ENCODE measurements at regions not wholly inside any gene's neighbourhood (a gene's known extent, or its start where the extent isn't known, plus 50 kb on each side); places are given as distances from the start of the nearest gene placed in this dataset.

- Histone ChIP-seq H3K9me3 (ENCODE audit: control insufficient read depth, low read length) (no peaks in the 10 kb centered on the region), H3K4me3 (ENCODE audit: insufficient read depth, low read depth, low read length, poor library complexity, severe bottlenecking) (no peak overlapping the region), H3K27ac (ENCODE audit: insufficient read depth, low read length, poor library complexity, severe bottlenecking) (no peak overlapping the region), H3K36me3 (ENCODE audit: control insufficient read depth, insufficient read depth, low read length) (no peaks in the 10 kb centered on the region), H3K27me3 (replicated peaks; ENCODE audit: control insufficient read depth, insufficient read depth, low read length, poor library complexity, severe bottlenecking) (no peaks in the 10 kb centered on the region), H3K4me1 (ENCODE audit: control insufficient read depth, insufficient read depth, low read length, poor library complexity, severe bottlenecking) (no peaks in the 10 kb centered on the region)
- DNase-seq: no peak
These were observed 465.2 kb upstream of the CITED2 start for GRCh38 chr6:139839506-139840156.

- Histone ChIP-seq H3K27ac (ENCODE audit: insufficient read depth, low read length, poor library complexity, severe bottlenecking) (no peak overlapping the region), H3K27me3 (replicated peaks; ENCODE audit: control insufficient read depth, insufficient read depth, low read length, poor library complexity, severe bottlenecking) (no peaks in the 10 kb centered on the region), H3K4me3 (ENCODE audit: insufficient read depth, low read depth, low read length, poor library complexity, severe bottlenecking) (no peak overlapping the region), H3K4me1 (ENCODE audit: control insufficient read depth, insufficient read depth, low read length, poor library complexity, severe bottlenecking) (no peaks in the 10 kb centered on the region), H3K36me3 (ENCODE audit: control insufficient read depth, insufficient read depth, low read length) (no peaks in the 10 kb centered on the region), H3K9me3 (ENCODE audit: control insufficient read depth, low read length) (no peaks in the 10 kb centered on the region)
- no peak for DNase-seq
These were observed 459.8 kb upstream of the CITED2 start for GRCh38 chr6:139834232-139834631.

- no peaks in the 10 kb centered on the region for H3K9me3 ChIP-seq (ENCODE audit: control insufficient read depth, low read length)
- no peak overlapping the region for H3K27ac ChIP-seq (ENCODE audit: insufficient read depth, low read length, poor library complexity, severe bottlenecking)
- H3K27me3 ChIP-seq (replicated peaks; ENCODE audit: control insufficient read depth, insufficient read depth, low read length, poor library complexity, severe bottlenecking): no peaks in the 10 kb centered on the region
- no peak overlapping the region for H3K4me3 ChIP-seq (ENCODE audit: insufficient read depth, low read depth, low read length, poor library complexity, severe bottlenecking)
- H3K36me3 ChIP-seq (ENCODE audit: control insufficient read depth, insufficient read depth, low read length): no peaks in the 10 kb centered on the region
- no peak for DNase-seq
- no peaks in the 10 kb centered on the region for H3K4me1 ChIP-seq (ENCODE audit: control insufficient read depth, insufficient read depth, low read length, poor library complexity, severe bottlenecking)
These were observed 459.1 kb upstream of the CITED2 start for GRCh38 chr6:139833592-139833991.

GRCh38 chr6:139832493-139833305 lies 458.3 kb upstream of the CITED2 start:
- DNase-seq: no peak
- no peak overlapping the region for H3K27ac ChIP-seq (ENCODE audit: insufficient read depth, low read length, poor library complexity, severe bottlenecking)
- H3K27me3 ChIP-seq (replicated peaks; ENCODE audit: control insufficient read depth, insufficient read depth, low read length, poor library complexity, severe bottlenecking): no peaks in the 10 kb centered on the region
- no peaks in the 10 kb centered on the region for H3K9me3 ChIP-seq (ENCODE audit: control insufficient read depth, low read length)
- no peaks in the 10 kb centered on the region for H3K4me1 ChIP-seq (ENCODE audit: control insufficient read depth, insufficient read depth, low read length, poor library complexity, severe bottlenecking)
- H3K4me3 ChIP-seq (ENCODE audit: insufficient read depth, low read depth, low read length, poor library complexity, severe bottlenecking): no peak overlapping the region
- H3K36me3 ChIP-seq (ENCODE audit: control insufficient read depth, insufficient read depth, low read length): no peaks in the 10 kb centered on the region

- no peak for DNase-seq
- H3K36me3 ChIP-seq (ENCODE audit: control insufficient read depth, insufficient read depth, low read length): no peaks in the 10 kb centered on the region
- H3K4me1 ChIP-seq (ENCODE audit: control insufficient read depth, insufficient read depth, low read length, poor library complexity, severe bottlenecking): no peaks in the 10 kb centered on the region
- H3K9me3 ChIP-seq (ENCODE audit: control insufficient read depth, low read length): no peaks in the 10 kb centered on the region
- no peaks in the 10 kb centered on the region for H3K27me3 ChIP-seq (replicated peaks; ENCODE audit: control insufficient read depth, insufficient read depth, low read length, poor library complexity, severe bottlenecking)
- no peak overlapping the region for H3K27ac ChIP-seq (ENCODE audit: insufficient read depth, low read length, poor library complexity, severe bottlenecking)
- no peak overlapping the region for H3K4me3 ChIP-seq (ENCODE audit: insufficient read depth, low read depth, low read length, poor library complexity, severe bottlenecking)
These were observed 455.1 kb upstream of the CITED2 start for GRCh38 chr6:139829576-139829975.

GRCh38 chr6:139828751-139829519 lies 454.5 kb upstream of the CITED2 start:
- Histone ChIP-seq H3K27ac (ENCODE audit: insufficient read depth, low read length, poor library complexity, severe bottlenecking) (no peak overlapping the region), H3K9me3 (ENCODE audit: control insufficient read depth, low read length) (no peaks in the 10 kb centered on the region), H3K4me1 (ENCODE audit: control insufficient read depth, insufficient read depth, low read length, poor library complexity, severe bottlenecking) (no peaks in the 10 kb centered on the region), H3K36me3 (ENCODE audit: control insufficient read depth, insufficient read depth, low read length) (no peaks in the 10 kb centered on the region), H3K4me3 (ENCODE audit: insufficient read depth, low read depth, low read length, poor library complexity, severe bottlenecking) (no peak overlapping the region), H3K27me3 (replicated peaks; ENCODE audit: control insufficient read depth, insufficient read depth, low read length, poor library complexity, severe bottlenecking) (no peaks in the 10 kb centered on the region)
- no peak for DNase-seq

GRCh38 chr6:139825935-139826374 lies 451.5 kb upstream of the CITED2 start:
- H3K4me1 ChIP-seq (ENCODE audit: control insufficient read depth, insufficient read depth, low read length, poor library complexity, severe bottlenecking): no peaks in the 10 kb centered on the region

GRCh38 chr6:139824864-139825263 lies 450.4 kb upstream of the CITED2 start:
- Histone ChIP-seq H3K9me3 (ENCODE audit: control insufficient read depth, low read length) (no peaks in the 10 kb centered on the region), H3K36me3 (ENCODE audit: control insufficient read depth, insufficient read depth, low read length) (no peaks in the 10 kb centered on the region), H3K4me1 (ENCODE audit: control insufficient read depth, insufficient read depth, low read length, poor library complexity, severe bottlenecking) (no peaks in the 10 kb centered on the region), H3K27me3 (replicated peaks; ENCODE audit: control insufficient read depth, insufficient read depth, low read length, poor library complexity, severe bottlenecking) (no peaks in the 10 kb centered on the region), H3K27ac (ENCODE audit: insufficient read depth, low read length, poor library complexity, severe bottlenecking) (no peak overlapping the region), H3K4me3 (ENCODE audit: insufficient read depth, low read depth, low read length, poor library complexity, severe bottlenecking) (no peak overlapping the region)
- no peak for DNase-seq

More at GRCh38 chr6:139825935-139826374, 451.5 kb upstream of the CITED2 start:
- H3K9me3 ChIP-seq (ENCODE audit: control insufficient read depth, low read length): no peaks in the 10 kb centered on the region
- no peak for DNase-seq
- H3K27me3 ChIP-seq (replicated peaks; ENCODE audit: control insufficient read depth, insufficient read depth, low read length, poor library complexity, severe bottlenecking): no peaks in the 10 kb centered on the region
- no peaks in the 10 kb centered on the region for H3K36me3 ChIP-seq (ENCODE audit: control insufficient read depth, insufficient read depth, low read length)
- H3K27ac ChIP-seq (ENCODE audit: insufficient read depth, low read length, poor library complexity, severe bottlenecking): no peak overlapping the region
- no peak overlapping the region for H3K4me3 ChIP-seq (ENCODE audit: insufficient read depth, low read depth, low read length, poor library complexity, severe bottlenecking)

- Histone ChIP-seq H3K27me3 (replicated peaks; ENCODE audit: control insufficient read depth, insufficient read depth, low read length, poor library complexity, severe bottlenecking) (no peaks in the 10 kb centered on the region), H3K27ac (ENCODE audit: insufficient read depth, low read length, poor library complexity, severe bottlenecking) (no peak overlapping the region), H3K36me3 (ENCODE audit: control insufficient read depth, insufficient read depth, low read length) (no peaks in the 10 kb centered on the region), H3K4me1 (ENCODE audit: control insufficient read depth, insufficient read depth, low read length, poor library complexity, severe bottlenecking) (no peaks in the 10 kb centered on the region), H3K9me3 (ENCODE audit: control insufficient read depth, low read length) (no peaks in the 10 kb centered on the region), H3K4me3 (ENCODE audit: insufficient read depth, low read depth, low read length, poor library complexity, severe bottlenecking) (no peak overlapping the region)
- no peak for DNase-seq
These were observed 449.3 kb upstream of the CITED2 start for GRCh38 chr6:139823808-139824126.

Measured in effector memory CD4-positive, alpha-beta T cell (primary cell).